GM18868 (cell line): ENCODE measurements at regions not wholly inside any gene's neighbourhood (a gene's known extent, or its start where the extent isn't known, plus 50 kb on each side); places are given as distances from the start of the nearest gene placed in this dataset.
"Not testable (repeated sequence)": the region's sequence is repeated elsewhere in the genome, so short reads cannot be mapped to it uniquely, and the experiment has no call there.

Source experiments
- ATAC-seq: cut with Tn5 transposase; IDR thresholded peaks from one replicate; pipeline ENCODE4 v1.9.1; 2021; ENCODE audit warnings: mild to moderate bottlenecking, moderate library complexity; ENCODE audit not compliant: unreplicated experiment

DNA sequence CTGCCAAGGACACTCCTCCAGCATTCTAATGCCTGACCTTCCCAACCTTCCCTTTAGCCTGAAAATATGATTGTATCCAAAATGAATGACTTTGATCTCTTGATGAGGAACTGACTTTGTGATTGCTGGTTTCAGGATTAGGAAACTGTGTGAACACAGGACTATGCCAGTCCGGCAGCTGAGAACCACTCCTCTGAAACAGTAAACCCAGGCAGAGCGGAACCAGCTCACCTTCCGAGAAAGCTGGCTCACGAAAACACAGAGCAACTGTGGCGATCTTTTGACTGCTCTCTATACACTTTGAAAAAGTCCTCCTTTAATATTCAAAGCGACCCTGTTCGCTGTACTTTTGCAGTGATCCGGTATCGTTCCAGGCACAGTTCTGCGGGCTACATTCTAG, 258.8 kb upstream of the IRS2 start:
- no peak for ATAC-seq

DNA sequence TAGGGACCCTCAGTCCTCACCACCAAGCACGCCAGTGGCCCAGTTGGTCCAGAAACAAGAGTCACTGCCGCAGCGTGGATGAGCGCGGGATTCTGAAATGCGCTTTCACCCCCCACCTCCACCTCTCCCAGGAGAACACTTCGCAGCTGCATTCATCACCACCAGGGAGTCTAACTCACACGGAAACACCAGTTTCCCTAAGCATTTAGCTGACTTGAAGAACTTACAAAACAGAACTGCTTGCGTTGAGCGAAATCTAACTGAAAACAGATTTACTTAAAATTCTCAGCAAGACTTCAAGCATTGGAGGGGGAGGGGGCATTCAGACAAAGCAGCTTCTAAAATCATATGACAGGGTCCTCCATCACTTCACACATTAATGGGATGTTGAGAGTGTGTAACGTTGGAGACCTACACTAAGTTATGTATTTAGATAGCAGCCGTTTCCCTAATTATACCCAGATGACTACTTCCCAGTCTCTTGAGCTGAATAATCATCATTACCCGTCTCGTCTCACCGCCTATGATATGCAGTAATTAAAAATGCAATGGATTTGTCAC, 258.2 kb upstream of the IRS2 start:
- ATAC-seq, result no peak

- no peak for ATAC-seq
Observed at GRCh38 chr13:110042253-110042950, 256.0 kb upstream of the IRS2 start.

GRCh38 chr13:110041638-110042037, 255.3 kb upstream of the IRS2 start:
- ATAC-seq, result not testable (repeated sequence)

DNA sequence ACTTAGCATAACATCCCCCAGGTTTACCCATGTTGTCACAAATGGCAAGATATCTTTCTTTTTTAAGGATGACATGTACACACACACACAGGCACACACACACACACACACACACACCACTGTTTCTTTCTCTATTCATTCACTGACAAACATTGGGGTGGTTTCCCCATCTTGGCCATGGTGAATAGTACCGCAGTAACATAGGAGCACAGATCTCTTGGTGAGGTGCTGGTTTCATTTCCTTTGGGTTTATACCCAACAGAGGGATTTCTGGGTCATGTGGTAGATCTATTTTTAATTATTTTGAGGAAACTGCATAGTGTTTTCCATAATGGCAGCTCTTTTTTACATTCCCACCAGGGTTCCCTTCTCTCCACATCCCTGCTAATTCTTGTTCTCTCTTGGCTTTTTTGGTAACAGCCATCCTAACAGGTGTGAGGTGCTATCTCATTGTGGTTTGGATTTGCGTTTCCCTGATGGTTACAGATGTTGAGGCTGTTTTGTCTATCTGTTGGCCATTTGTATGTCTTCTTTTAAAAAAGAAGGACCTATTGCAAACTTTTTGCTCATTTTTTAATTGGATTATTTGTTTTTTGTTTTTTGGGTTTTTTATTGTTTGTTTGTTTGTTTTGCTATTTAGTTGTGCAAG, 251.7 kb upstream of the IRS2 start:
- no peak for ATAC-seq

DNA sequence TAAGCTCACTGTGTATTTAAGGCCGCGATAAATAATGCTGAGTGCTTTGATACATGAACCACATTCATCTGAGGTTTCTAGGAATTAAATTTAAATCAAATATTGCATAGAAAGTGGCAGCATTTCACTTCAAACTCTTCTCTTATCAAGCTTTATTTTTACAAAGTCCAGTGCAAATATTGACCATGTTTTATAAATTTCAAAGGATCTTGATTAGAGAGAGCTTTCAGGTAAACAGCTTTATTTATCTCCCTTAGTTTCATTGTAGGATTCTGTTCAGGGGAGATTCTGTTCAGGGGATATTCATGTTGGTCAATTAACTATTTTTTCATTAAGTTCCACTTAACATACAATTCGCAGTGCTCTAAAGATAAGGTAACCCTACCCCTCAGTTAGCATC, 249.7 kb upstream of the IRS2 start:
- no peak for ATAC-seq

- no peak for ATAC-seq
Observed at GRCh38 chr13:110034031-110034549, 247.7 kb upstream of the IRS2 start.

- ATAC-seq, result no peak
Observed at GRCh38 chr13:110032969-110033368, 246.6 kb upstream of the IRS2 start.

DNA sequence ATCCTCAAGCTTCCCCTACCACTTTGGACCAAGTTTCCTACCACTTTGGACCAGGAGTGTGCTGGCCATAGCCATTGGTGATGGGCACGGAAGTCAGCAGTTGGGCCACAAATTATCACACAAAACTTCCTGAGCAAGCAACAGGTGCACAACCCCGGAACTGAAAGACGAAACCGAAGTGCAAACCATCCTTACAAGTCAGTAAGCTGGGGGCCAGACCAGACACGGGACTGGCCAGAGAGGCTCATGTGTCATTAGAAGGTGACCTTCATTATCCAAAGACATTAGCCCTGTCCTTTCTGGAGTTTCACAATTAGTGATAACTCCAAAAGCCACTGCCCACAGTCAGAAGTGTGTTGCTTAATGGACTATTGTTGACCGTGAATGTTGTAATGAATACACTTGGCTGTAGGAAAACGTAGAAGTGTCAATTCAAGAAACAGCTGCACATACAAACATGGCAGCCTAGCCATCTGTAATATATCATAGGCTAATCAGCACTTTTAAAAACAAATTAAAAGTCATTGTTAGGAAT, 244.1 kb upstream of the IRS2 start:
- no peak for ATAC-seq

GRCh38 chr13:110028838-110029621, 242.6 kb upstream of the IRS2 start:
- no peak for ATAC-seq

- no peak for ATAC-seq
Observed at GRCh38 chr13:110028311-110028710, 241.9 kb upstream of the IRS2 start.

DNA sequence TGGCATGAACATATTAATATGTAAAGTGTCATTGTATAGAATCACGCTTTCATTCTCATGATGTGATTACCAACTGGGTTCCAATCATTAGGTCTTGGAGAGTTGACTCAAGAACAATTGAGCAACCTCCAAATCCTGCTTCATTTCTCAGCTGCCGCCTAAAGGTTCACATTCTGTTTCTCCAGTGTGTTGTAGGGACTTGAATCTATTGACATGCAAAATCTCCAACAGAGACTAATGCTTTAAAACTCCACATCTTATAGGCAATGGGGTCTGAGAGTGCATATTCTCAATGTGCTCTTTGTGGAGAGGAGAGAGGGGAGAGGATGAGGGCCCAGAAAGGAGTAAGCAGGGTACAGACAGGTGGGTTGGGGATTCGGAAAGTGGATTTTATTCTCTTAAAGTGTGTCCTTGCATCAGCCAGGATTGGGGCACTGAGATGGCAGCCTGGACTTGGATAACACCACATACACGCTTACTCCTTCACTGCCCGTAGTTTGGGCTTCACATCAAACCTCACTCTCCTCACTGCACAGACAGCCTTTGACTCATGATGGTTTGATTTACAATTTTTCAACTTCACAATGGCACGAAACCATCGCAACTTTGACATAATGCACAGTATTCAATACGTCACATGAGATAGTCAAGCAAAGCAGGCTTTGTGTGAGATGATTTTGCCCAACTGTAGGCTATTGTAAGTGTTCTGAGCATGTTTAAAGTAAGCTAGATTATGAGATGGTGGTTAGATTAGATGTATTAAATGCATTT, 241.3 kb upstream of the IRS2 start:
- ATAC-seq, result no peak

DNA sequence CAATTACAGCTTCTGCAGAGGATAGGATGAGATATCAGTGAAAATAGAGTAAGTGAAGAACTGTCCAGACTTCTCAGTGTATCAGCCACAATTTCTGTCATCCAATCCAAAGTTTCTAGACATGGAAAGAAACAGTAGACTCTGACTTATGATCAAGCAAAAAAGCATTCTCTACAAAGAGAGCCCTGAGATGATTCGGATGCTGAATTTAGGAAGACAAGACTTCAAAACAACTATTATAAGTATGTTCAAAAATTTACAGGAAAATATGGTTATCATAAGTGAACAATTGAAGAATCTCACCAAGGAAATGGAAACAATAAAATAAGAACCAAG, 238.2 kb upstream of the IRS2 start:
- no peak for ATAC-seq

- peak; percentile 61 for ATAC-seq
Observed at GRCh38 chr13:110023729-110024644, 237.6 kb upstream of the IRS2 start.

DNA sequence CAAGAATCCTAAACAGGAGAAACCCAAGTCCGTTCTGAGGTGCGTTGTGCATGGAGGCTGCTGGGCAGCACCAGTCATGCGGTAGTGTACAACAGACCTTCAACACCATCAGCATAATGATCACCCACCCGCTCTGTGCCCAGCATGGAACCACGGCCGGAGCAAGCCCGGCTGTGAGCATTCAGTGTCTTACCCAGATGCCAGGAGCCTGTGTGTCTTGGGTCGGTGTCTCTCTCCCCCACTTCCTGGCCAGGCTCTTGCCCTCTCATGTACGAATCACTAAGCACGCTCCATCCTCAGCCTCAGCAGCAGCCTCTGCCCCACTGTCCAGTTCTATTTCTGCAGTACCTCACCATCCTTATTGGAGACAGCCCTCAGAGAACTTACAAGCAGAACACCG, 231.6 kb upstream of the IRS2 start:
- ATAC-seq, result no peak

GRCh38 chr13:110017379-110017778, 231.0 kb upstream of the IRS2 start:
- ATAC-seq, result no peak

DNA sequence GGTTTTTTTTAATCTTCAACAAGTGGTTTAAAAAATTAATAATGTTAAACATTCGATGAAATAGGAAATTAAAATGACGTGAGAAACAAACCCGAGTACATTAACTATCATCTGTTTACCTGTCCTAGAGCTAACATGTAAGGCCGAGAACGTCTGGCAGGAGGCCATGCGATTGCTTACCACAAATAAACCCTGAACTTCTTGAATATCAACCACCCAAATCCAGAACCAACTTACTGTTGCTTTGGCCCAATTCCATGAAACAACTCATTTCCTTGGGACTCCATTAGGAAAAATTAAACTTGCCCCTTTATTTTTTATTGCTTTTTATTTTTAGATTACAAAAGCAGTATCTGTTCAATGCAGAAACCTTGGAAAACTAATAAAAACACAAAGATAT, 228.9 kb upstream of the IRS2 start:
- ATAC-seq, result no peak

DNA sequence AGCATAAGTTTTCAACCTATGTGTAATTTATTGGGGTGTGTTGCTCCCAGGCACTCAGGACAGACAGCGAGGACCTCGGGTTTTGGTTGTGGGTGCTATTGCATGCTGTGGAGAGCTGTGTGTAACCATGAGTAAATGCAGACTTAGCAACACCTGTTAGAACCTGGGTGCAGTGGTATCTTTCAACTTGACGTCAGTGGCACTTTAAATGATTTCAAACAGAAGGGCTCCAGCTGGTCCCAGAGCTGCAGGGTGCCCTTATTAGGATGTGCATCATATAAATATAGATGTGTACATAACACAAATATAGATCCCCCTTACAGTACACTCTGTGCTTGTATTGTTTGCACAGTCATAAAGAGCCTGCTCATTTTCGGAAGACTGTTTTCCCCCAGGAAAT, 228.3 kb upstream of the IRS2 start:
- ATAC-seq, result peak; percentile 83

DNA sequence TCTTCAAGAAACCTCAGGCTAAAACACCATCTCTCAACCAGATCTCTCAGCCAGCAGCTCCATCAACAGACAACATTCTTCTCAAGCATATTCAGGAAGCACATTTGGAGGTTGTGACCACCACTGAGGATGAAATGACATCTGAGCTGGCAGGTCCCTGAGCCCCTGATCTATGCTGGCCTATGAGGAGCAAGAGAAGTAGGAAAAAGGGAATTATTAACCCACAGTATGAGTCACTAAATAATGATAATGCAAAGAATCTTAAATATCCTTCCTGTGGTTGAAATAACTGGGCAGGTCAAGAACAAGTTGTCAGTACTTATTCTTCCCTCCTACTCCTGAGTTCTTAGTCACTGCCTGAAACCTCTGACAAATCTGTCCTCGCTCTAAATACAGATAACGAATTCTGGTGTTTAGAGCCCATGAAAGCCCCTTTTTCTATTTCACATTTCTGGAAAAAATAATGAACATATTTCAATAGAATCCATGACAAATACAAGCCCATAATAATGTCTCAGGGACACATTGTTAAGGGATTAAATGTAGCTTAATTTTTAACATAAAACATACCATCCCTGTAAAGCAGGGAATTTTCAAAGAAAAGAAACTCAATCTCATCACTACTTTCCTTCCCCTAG, 225.8 kb upstream of the IRS2 start:
- ATAC-seq, result no peak
